ENCODE measurements at regions not wholly inside any gene's neighbourhood (a gene's known extent, or its start where the extent isn't known, plus 50 kb on each side); places are given as distances from the start of the nearest gene placed in this dataset.

GRCh38 chr9:88916894-88917293 is 74.4 kb upstream of the S1PR3 start:
- no peak for TF ChIP-seq POLR2A (IDR thresholded peaks at IDR 0.05)
- TF ChIP-seq, protein P1, sequence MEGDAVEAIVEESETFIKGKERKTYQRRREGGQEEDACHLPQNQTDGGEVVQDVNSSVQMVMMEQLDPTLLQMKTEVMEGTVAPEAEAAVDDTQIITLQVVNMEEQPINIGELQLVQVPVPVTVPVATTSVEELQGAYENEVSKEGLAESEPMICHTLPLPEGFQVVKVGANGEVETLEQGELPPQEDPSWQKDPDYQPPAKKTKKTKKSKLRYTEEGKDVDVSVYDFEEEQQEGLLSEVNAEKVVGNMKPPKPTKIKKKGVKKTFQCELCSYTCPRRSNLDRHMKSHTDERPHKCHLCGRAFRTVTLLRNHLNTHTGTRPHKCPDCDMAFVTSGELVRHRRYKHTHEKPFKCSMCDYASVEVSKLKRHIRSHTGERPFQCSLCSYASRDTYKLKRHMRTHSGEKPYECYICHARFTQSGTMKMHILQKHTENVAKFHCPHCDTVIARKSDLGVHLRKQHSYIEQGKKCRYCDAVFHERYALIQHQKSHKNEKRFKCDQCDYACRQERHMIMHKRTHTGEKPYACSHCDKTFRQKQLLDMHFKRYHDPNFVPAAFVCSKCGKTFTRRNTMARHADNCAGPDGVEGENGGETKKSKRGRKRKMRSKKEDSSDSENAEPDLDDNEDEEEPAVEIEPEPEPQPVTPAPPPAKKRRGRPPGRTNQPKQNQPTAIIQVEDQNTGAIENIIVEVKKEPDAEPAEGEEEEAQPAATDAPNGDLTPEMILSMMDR (IDR thresholded peaks at IDR 0.05 in 8 of 11, conservative IDR thresholded peaks at IDR 0.05 in 3 of 11): no peak

Data from spleen (tissue), 7 donors.